Spleen (tissue), 7 donors: ENCODE measurements at regions not wholly inside any gene's neighbourhood (a gene's known extent, or its start where the extent isn't known, plus 50 kb on each side); places are given as distances from the start of the nearest gene placed in this dataset.

Experiments used
- CTCF ChIP-seq, 11 experiments: fragments of 200-600 bp in 7 of 11; fragments of 450-650 bp in 4 of 11; sonication (generic) in 4 of 11; IDR thresholded peaks in 8 of 11; conservative IDR thresholded peaks in 3 of 11; 1 replicate in 7 of 11; 2 replicates in 4 of 11; pipeline versions ENCODE4 v1.4.0 to v1.8.0; 2016 to 2021; ENCODE audit warnings: antibody characterized with exemption in 11 of 11, inconsistent platforms in 4 of 11, mild to moderate bottlenecking in 1 of 11
- POLR2AphosphoS5 ChIP-seq, 3 donors: sonication (generic); formaldehyde crosslinking; IDR thresholded peaks; one replicate each; pipeline ENCODE4 v1.5.1; 2017; ENCODE audit warnings: antibody characterized with exemption in 3 of 3
- donor health status: DM: no; HTN: no; CAD: no; lungs with moderate emphysema.
- donor health status: DM: no; HTN: no; CAD: no.
- donor health status: DM: no; HTN: no; CAD: no.

GRCh38 chr4:45363931-45364330 is 637.6 kb upstream of the GNPDA2 start:
- no peak for TF ChIP-seq CTCF (IDR thresholded peaks at IDR 0.05 in 8 of 11, conservative IDR thresholded peaks at IDR 0.05 in 3 of 11)
- no peak for TF ChIP-seq POLR2AphosphoS5 (IDR thresholded peaks at IDR 0.05)
